Upper lobe of left lung (tissue), 6 donors: ENCODE measurements at regions not wholly inside any gene's neighbourhood (a gene's known extent, or its start where the extent isn't known, plus 50 kb on each side); places are given as distances from the start of the nearest gene placed in this dataset.

Experiments used
- ATAC-seq, 2 donors: fragments of 200-7000 bp; cut with Tn5 transposase; one replicate each; pipeline ENCODE4 v1.9.1; 2022; ENCODE audit warnings: mild to moderate bottlenecking in 2 of 2, moderate library complexity in 2 of 2; ENCODE audit not compliant: low FRiP score in 2 of 2
- DNase-seq, 2 donors: peaks; one replicate each; pipeline ENCODE4 v3.0.0-alpha.2; 2019 to 2020
- H3K27ac ChIP-seq, 4 donors: fragments of 200-600 bp; sonication (generic); one replicate each; pipeline ENCODE4 v1.5.1; 2016 to 2019
- H3K27me3 ChIP-seq, 4 donors: fragments of 200-600 bp; sonication (generic); one replicate each; pipeline ENCODE4 v1.5.1; 2017 to 2019
- H3K36me3 ChIP-seq, 4 donors: fragments of 200-600 bp; sonication (generic); one replicate each; pipeline ENCODE4 v1.5.1; 2016 to 2019
- H3K4me1 ChIP-seq, 4 donors: fragments of 200-600 bp; sonication (generic); one replicate each; pipeline ENCODE4 v1.5.1; 2018 to 2019
- H3K4me3 ChIP-seq, 4 donors: fragments of 200-600 bp; sonication (generic); one replicate each; pipeline ENCODE4 v1.5.1; 2017 to 2019; ENCODE audit warnings: mild to moderate bottlenecking in 2 of 4, moderate library complexity in 1 of 4
- H3K9me3 ChIP-seq, 4 donors: fragments of 200-600 bp; sonication (generic); one replicate each; pipeline ENCODE4 v1.5.1; 2018 to 2019
- EP300 ChIP-seq, 4 donors: sonication (generic); formaldehyde crosslinking; IDR thresholded peaks; one replicate each; pipeline ENCODE4 v1.5.1; 2017; ENCODE audit warnings: antibody characterized with exemption in 4 of 4, control low read depth in 2 of 4
- POLR2A ChIP-seq, 4 donors: fragments of 450-650 bp; IDR thresholded peaks; one replicate each; pipeline ENCODE4 v1.5.1; 2016 to 2017; ENCODE audit warnings: antibody characterized with exemption in 4 of 4, mild to moderate bottlenecking in 2 of 4
- POLR2AphosphoS5 ChIP-seq, 2 donors: sonication (generic); formaldehyde crosslinking; IDR thresholded peaks; one replicate each; pipeline ENCODE4 v1.5.1; 2017; ENCODE audit warnings: antibody characterized with exemption in 2 of 2
- WGBS, 2 donors: methylation state at CpG; one replicate each; pipeline ENCODE4 v1.1.5; 2017 to 2018; 5-methylcytosine and 5-hydroxymethylcytosine counted together
- TF ChIP-seq, protein P1 (sequence below), 6 experiments: fragments of 450-650 bp in 4 of 6; fragments of 200-600 bp in 2 of 6; sonication (generic) in 2 of 6; IDR thresholded peaks; one replicate each; pipeline ENCODE4 v1.5.1; 2016 to 2019; ENCODE audit warnings: antibody characterized with exemption in 6 of 6
- donor health status: DM: no; HTN: no; CAD: no; lungs with moderate emphysema.
- donor health status: DM: no; HTN: yes; CAD: no; lungs with severe emphysema.

DNA sequence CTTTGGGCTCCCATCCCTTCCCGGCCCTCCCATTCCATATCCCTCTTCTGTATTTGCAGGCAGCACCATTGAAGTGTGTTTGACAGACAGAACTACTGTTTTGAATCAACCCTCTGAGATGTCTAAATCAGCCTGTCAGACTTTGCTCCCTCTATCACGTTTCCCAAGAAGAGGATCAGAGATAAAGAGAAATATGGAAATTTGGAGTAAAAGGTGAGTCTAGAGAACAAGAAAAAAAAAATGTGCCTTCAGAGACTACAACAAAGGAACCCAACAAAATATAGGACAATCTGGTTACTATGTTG lies 133.4 kb upstream of the NCK2 start:
- H3K36me3 ChIP-seq, result no peaks in the 10 kb centered on the region
- H3K27ac ChIP-seq, result no peak overlapping the region
- no peak overlapping the region for H3K4me3 ChIP-seq
- no peaks in the 10 kb centered on the region for H3K4me1 ChIP-seq
- TF ChIP-seq POLR2AphosphoS5 (IDR thresholded peaks at IDR 0.05), result no peak
- no peak for TF ChIP-seq EP300 (IDR thresholded peaks at IDR 0.05)
- TF ChIP-seq, protein P1, sequence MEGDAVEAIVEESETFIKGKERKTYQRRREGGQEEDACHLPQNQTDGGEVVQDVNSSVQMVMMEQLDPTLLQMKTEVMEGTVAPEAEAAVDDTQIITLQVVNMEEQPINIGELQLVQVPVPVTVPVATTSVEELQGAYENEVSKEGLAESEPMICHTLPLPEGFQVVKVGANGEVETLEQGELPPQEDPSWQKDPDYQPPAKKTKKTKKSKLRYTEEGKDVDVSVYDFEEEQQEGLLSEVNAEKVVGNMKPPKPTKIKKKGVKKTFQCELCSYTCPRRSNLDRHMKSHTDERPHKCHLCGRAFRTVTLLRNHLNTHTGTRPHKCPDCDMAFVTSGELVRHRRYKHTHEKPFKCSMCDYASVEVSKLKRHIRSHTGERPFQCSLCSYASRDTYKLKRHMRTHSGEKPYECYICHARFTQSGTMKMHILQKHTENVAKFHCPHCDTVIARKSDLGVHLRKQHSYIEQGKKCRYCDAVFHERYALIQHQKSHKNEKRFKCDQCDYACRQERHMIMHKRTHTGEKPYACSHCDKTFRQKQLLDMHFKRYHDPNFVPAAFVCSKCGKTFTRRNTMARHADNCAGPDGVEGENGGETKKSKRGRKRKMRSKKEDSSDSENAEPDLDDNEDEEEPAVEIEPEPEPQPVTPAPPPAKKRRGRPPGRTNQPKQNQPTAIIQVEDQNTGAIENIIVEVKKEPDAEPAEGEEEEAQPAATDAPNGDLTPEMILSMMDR (IDR thresholded peaks at IDR 0.05), result no peak
- no peak for TF ChIP-seq POLR2A (IDR thresholded peaks at IDR 0.05)
- no peak for DNase-seq
- no peak for ATAC-seq
- no peaks in the 10 kb centered on the region for H3K9me3 ChIP-seq
- H3K27me3 ChIP-seq, result no peaks in the 10 kb centered on the region
- WGBS, 2 donors, result 90% methylated on average over 2 of the region's 2 CpGs

- no peaks in the 10 kb centered on the region for H3K4me1 ChIP-seq
- 83% methylated on average over 16 of the region's 16 CpGs for WGBS, 2 donors
- no peak for ATAC-seq
Measured at GRCh38 chr2:105610576-105611332, 134.0 kb upstream of the NCK2 start.

DNA sequence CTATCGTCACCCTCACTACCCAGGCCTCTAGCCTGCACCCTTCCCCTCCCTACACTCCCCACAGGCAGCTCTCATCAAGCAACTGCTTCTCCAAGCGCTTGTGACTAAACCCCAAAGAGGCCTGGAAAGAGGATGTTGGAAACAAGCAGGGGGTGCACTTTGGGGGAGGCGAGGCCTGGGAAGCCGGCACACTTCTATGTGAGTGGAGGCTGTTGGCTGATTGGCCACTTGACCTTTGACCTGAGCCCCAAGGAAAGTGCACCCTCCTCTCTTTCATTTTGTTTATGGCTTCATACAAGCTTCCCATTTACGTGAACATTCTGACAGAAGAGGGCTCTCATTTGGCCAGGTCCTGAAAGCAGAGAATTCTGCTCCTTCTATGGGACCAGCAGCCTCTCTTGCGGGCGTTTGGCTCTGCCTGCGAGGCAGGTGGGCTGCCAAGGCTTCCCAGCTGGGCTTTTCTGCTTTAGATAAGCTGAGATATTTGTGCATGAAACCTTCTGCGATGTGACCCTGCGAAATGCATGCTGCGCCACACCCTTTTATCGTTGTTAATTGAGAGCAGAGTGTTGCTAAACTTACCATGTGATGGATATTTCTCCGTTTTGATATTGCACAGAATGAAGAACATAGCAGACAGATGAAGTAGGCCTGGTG lies 134.8 kb upstream of the NCK2 start:
- 85 to 94% methylated on average over 13 of the region's 13 CpGs for WGBS, 2 donors
- Histone ChIP-seq H3K27ac (no peak overlapping the region), H3K27me3 (no peaks in the 10 kb centered on the region), H3K36me3 (no peaks in the 10 kb centered on the region), H3K4me3 (no peak overlapping the region), H3K9me3 (no peaks in the 10 kb centered on the region), H3K4me1 (no peaks in the 10 kb centered on the region)
- TF ChIP-seq EP300 (IDR thresholded peaks at IDR 0.05), result no peak
- no peak for TF ChIP-seq POLR2AphosphoS5 (IDR thresholded peaks at IDR 0.05)
- DNase-seq (peak in 1 of 2 donors; percentile 20), ATAC-seq (peak in 1 of 2 donors; percentile 59)

More at GRCh38 chr2:105610576-105611332, 134.0 kb upstream of the NCK2 start:
- Histone ChIP-seq H3K27ac (no peak overlapping the region), H3K27me3 (no peaks in the 10 kb centered on the region), H3K4me3 (no peak overlapping the region), H3K9me3 (no peaks in the 10 kb centered on the region), H3K36me3 (no peaks in the 10 kb centered on the region)
- no peak for DNase-seq
- no peak for TF ChIP-seq POLR2A (IDR thresholded peaks at IDR 0.05)
- no peak for TF ChIP-seq POLR2AphosphoS5 (IDR thresholded peaks at IDR 0.05)
- TF ChIP-seq, protein P1 (IDR thresholded peaks at IDR 0.05), result no peak

DNA sequence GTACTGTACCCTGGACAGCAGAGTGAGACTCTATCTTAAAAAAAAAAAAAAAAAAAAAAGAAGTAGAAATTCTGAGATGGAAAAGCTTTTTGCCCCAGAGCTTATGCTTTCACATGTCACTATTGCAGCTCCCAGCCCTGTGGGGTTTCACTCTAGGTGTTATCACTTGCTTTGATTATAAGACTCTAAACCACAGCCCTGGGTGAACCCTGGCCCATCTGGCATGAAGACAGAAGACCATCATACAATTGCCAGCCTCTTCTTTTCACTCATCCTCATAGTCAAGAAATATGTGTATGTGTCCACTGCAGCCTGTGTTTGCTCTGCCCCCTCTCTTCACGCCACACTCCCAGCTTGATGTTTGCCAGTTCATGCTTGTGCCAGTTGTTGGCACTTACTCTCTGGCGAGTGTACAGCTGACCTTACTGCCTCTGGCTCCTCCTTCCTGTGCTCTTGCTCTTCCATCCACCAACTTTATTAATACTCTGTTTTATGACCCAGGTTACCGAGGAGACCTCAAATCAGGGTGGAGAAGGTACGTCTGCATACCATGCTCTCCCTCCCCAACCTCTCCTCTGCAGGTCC lies 136.7 kb upstream of the NCK2 start:
- TF ChIP-seq, protein P1 (IDR thresholded peaks at IDR 0.05), result no peak
- TF ChIP-seq POLR2AphosphoS5 (IDR thresholded peaks at IDR 0.05) (no peak), EP300 (IDR thresholded peaks at IDR 0.05) (no peak), POLR2A (IDR thresholded peaks at IDR 0.05) (no peak)
- no peaks in the 10 kb centered on the region for H3K36me3 ChIP-seq
- DNase-seq (no peak), ATAC-seq (no peak)
- no peaks in the 10 kb centered on the region for H3K4me1 ChIP-seq
- H3K27ac ChIP-seq, result no peak overlapping the region
- H3K4me3 ChIP-seq, result no peak overlapping the region
- no peaks in the 10 kb centered on the region for H3K9me3 ChIP-seq
- H3K27me3 ChIP-seq, result no peaks in the 10 kb centered on the region
- 71 to 72% methylated on average over 4 of the region's 4 CpGs for WGBS, 2 donors

- 87 to 93% methylated on average over 3 of the region's 3 CpGs for WGBS, 2 donors
Measured at GRCh38 chr2:105606081-105606480, 138.6 kb upstream of the NCK2 start.

More at GRCh38 chr2:105606081-105606480, 138.6 kb upstream of the NCK2 start:
- no peak for TF ChIP-seq EP300 (IDR thresholded peaks at IDR 0.05)
- no peak for TF ChIP-seq POLR2A (IDR thresholded peaks at IDR 0.05)
- no peak for TF ChIP-seq POLR2AphosphoS5 (IDR thresholded peaks at IDR 0.05)
- TF ChIP-seq, protein P1 (IDR thresholded peaks at IDR 0.05), result no peak
- no peak for DNase-seq
- Histone ChIP-seq H3K9me3 (no peaks in the 10 kb centered on the region), H3K27me3 (no peaks in the 10 kb centered on the region), H3K27ac (peak overlapping the region in 1 of 4 donors; percentile 18), H3K36me3 (no peaks in the 10 kb centered on the region), H3K4me1 (no peaks in the 10 kb centered on the region), H3K4me3 (no peak overlapping the region)
- ATAC-seq, result no peak
